Effector memory CD8-positive, alpha-beta T cell (primary cell): ENCODE measurements at regions not wholly inside any gene's neighbourhood (a gene's known extent, or its start where the extent isn't known, plus 50 kb on each side); places are given as distances from the start of the nearest gene placed in this dataset.

Experiments used
- ATAC-seq: fragments of 150-1000 bp; cut with Tn5 transposase; replicated peaks from 2 replicates; pipeline ENCODE4 v1.10.0; 2021; ENCODE audit warnings: mild to moderate bottlenecking, moderate library complexity
- DNase-seq, 3 experiments: peaks; one replicate each; pipeline ENCODE4 v3.0.0; 2021
- H3K27ac Mint-ChIP-seq, 2 donors: one replicate each; pipeline ENCODE4 v1.8.0; 2022; ENCODE audit warnings: mild to moderate bottlenecking in 2 of 2, mixed read lengths in 2 of 2, moderate library complexity in 2 of 2
- H3K27me3 Mint-ChIP-seq, 2 donors: one replicate each; pipeline ENCODE4 v1.8.0; 2022; ENCODE audit warnings: mixed read lengths in 2 of 2
- H3K36me3 Mint-ChIP-seq: one replicate; pipeline ENCODE4 v1.8.0; 2022; ENCODE audit warnings: mild to moderate bottlenecking, moderate library complexity, mixed read lengths; ENCODE audit not compliant: insufficient read depth
- H3K4me1 Mint-ChIP-seq, 2 donors: one replicate each; pipeline ENCODE4 v1.8.0; 2022; ENCODE audit warnings: low read depth in 2 of 2, mixed read lengths in 2 of 2
- H3K4me3 Mint-ChIP-seq, 2 donors: one replicate each; pipeline ENCODE4 v1.8.0; 2022; ENCODE audit warnings: mild to moderate bottlenecking in 2 of 2, mixed read lengths in 2 of 2, moderate library complexity in 2 of 2
- H3K9me3 Mint-ChIP-seq, 2 donors: one replicate each; pipeline ENCODE4 v1.8.0; 2022; ENCODE audit warnings: mixed read lengths in 2 of 2

DNA sequence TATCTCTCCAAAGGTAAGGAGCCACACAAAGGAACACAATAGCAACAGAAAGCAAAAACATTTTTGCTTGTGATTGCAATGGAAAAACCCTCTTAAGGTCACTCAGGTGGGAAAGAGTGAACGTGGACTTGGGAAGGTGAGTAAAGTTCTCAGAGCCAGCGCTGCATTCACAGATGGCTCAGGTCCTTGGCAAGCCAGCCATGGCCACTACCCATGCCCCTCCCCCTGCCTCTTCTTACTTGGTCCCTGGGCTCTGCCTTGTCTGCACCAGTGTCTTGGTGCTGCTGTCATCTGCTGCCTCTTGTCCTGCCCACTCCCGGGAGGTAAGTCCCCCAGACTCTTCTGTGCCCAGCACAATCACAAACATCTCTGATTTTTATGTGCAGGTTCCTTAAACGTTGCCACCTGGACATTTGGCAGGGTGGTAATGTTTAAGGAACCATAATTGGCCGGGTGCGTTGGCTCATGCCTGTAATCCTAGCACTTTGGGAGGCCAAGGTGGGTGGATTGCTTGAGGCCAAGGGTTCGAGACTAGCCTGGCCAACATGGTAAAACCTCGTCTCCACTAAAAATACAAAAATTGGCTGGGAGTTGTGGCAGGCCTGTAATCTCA lies 74.6 kb downstream of the FEM1C start:
- no peak overlapping the region for H3K27ac Mint-ChIP-seq
- H3K4me3 Mint-ChIP-seq, result no peak overlapping the region
- no peaks in the 10 kb centered on the region for H3K27me3 Mint-ChIP-seq
- no peaks in the 10 kb centered on the region for H3K9me3 Mint-ChIP-seq
- DNase-seq (no peak), ATAC-seq (no peak)
- H3K4me1 Mint-ChIP-seq, result no peaks in the 10 kb centered on the region
- H3K36me3 Mint-ChIP-seq, result peaks cover 3% of the 10 kb centered on the region

GRCh38 chr5:115467628-115468027 lies 76.9 kb downstream of the FEM1C start:
- Mint-ChIP-seq H3K9me3 (no peaks in the 10 kb centered on the region), H3K27me3 (peaks cover under 1 to 2% of the 10 kb centered on the region in 2 donors), H3K27ac (no peak overlapping the region), H3K4me1 (no peaks in the 10 kb centered on the region), H3K36me3 (peaks cover 2% of the 10 kb centered on the region), H3K4me3 (no peak overlapping the region)
- no peak for DNase-seq
- no peak for ATAC-seq

DNA sequence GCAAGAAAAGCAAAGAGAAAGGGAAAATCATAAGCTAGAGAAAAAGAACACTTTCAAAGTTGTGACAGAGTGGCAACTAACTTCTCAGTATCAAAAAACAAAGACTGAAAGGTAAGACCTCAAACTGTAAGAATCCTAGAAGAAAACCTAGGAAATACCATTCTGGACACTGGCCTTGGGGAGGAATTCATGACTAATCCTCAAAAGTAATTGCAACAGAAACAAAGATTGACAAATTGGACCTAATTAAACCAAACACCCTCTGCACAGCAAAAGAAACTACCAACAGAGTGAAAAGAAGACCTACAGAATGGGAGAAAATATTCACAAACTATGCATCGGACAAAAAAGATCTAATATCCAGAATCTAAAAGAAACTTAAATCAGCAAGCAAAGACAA lies 79.1 kb downstream of the FEM1C start:
- Mint-ChIP-seq H3K36me3 (no peaks in the 10 kb centered on the region), H3K9me3 (no peaks in the 10 kb centered on the region), H3K27me3 (peaks cover 15 to 16% of the 10 kb centered on the region in 2 donors), H3K4me3 (no peak overlapping the region), H3K4me1 (no peaks in the 10 kb centered on the region), H3K27ac (no peak overlapping the region)
- DNase-seq (no peak), ATAC-seq (no peak)

GRCh38 chr5:115463983-115464382 lies 80.6 kb downstream of the FEM1C start:
- no peak for ATAC-seq
- no peaks in the 10 kb centered on the region for H3K4me1 Mint-ChIP-seq
- H3K9me3 Mint-ChIP-seq, result no peaks in the 10 kb centered on the region
- H3K4me3 Mint-ChIP-seq, result no peak overlapping the region
- no peak overlapping the region for H3K27ac Mint-ChIP-seq
- peaks cover 15 to 16% of the 10 kb centered on the region in 2 donors for H3K27me3 Mint-ChIP-seq
- no peak for DNase-seq
- H3K36me3 Mint-ChIP-seq, result no peaks in the 10 kb centered on the region

DNA sequence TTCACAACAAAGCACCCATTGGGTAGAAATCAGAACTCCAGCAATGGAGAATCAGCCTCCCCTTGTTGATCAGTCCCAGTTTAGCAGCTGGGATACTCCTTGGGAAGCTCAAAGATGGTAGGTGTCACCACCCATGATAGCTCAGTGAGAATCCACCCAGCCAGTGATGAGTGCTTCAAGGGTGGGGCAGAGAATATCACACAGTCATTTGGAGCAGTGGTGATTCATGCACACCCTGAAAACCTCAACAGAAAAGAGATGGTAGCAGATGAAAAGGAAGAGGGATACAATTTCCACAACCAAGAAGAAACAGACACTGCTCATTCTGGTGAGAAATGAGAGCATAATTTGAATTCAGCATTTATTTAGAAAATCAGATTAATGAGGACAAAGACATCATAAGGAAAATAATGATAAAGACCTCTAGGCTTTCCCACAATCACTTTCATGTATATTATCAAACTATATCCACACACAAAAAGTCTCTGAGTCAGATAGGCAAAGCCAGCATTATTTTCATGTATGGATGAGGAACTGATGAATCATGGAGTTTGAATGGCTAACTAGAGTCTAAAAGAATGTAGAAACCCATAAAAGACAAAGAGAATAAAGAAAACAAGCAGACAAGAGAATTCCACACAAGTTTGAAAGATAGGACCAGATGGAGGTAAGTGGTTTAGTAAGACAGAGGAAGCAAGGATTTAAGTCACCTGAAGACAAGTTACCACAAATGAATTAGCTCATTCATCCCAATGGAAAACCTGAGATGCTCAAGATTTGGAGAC lies 82.9 kb downstream of the FEM1C start:
- no peak for ATAC-seq
- H3K4me1 Mint-ChIP-seq, result no peaks in the 10 kb centered on the region
- no peaks in the 10 kb centered on the region for H3K9me3 Mint-ChIP-seq
- H3K27ac Mint-ChIP-seq, result no peak overlapping the region
- H3K27me3 Mint-ChIP-seq, result peaks cover 15 to 16% of the 10 kb centered on the region in 2 donors
- no peaks in the 10 kb centered on the region for H3K36me3 Mint-ChIP-seq
- H3K4me3 Mint-ChIP-seq, result no peak overlapping the region
- DNase-seq, result no peak

- ATAC-seq, result no peak
These were observed 83.5 kb downstream of the FEM1C start for GRCh38 chr5:115461093-115461492.

GRCh38 chr5:115460472-115460871 lies 84.1 kb downstream of the FEM1C start:
- no peak overlapping the region for H3K4me3 Mint-ChIP-seq
- H3K36me3 Mint-ChIP-seq, result no peaks in the 10 kb centered on the region

More at GRCh38 chr5:115461093-115461492, 83.5 kb downstream of the FEM1C start:
- Mint-ChIP-seq H3K27me3 (peaks cover 15 to 16% of the 10 kb centered on the region in 2 donors), H3K9me3 (no peaks in the 10 kb centered on the region), H3K27ac (no peak overlapping the region), H3K36me3 (no peaks in the 10 kb centered on the region), H3K4me1 (no peaks in the 10 kb centered on the region), H3K4me3 (no peak overlapping the region)
- DNase-seq, result no peak

GRCh38 chr5:115459855-115460341 lies 84.7 kb downstream of the FEM1C start:
- H3K27me3 Mint-ChIP-seq, result peaks cover 15 to 16% of the 10 kb centered on the region in 2 donors
- no peak overlapping the region for H3K27ac Mint-ChIP-seq
- no peak overlapping the region for H3K4me3 Mint-ChIP-seq
- no peaks in the 10 kb centered on the region for H3K36me3 Mint-ChIP-seq
- DNase-seq, result no peak
- H3K4me1 Mint-ChIP-seq, result no peaks in the 10 kb centered on the region
- no peaks in the 10 kb centered on the region for H3K9me3 Mint-ChIP-seq
- ATAC-seq, result no peak

More at GRCh38 chr5:115460472-115460871, 84.1 kb downstream of the FEM1C start:
- Mint-ChIP-seq H3K27me3 (peaks cover 15 to 16% of the 10 kb centered on the region in 2 donors), H3K9me3 (no peaks in the 10 kb centered on the region), H3K4me1 (no peaks in the 10 kb centered on the region), H3K27ac (no peak overlapping the region)
- no peak for ATAC-seq
- DNase-seq, result no peak

DNA sequence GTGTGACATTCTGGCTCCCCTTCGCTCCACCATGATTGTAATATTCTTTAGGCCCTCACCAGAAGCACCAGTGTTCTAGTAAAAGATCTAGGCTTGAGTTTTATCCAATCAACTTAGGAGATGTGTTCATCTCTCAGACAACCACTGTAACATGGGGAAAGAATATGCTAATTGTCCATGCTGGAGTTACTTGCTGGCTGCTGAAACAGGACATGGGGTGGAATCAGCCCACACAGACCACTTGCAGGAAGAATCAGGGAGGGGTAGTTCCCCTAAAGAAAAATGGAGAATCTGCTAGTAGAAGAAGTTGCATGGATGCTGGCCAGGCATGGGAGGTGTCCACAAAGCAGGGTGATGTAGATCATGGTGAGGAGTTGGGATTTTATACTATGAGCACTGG lies 86.2 kb downstream of the FEM1C start:
- no peak for DNase-seq
- Mint-ChIP-seq H3K9me3 (no peaks in the 10 kb centered on the region), H3K4me3 (no peak overlapping the region), H3K27ac (no peak overlapping the region), H3K36me3 (no peaks in the 10 kb centered on the region), H3K27me3 (peaks cover 15 to 16% of the 10 kb centered on the region in 2 donors), H3K4me1 (no peaks in the 10 kb centered on the region)
- no peak for ATAC-seq

GRCh38 chr5:115458003-115458409 lies 86.6 kb downstream of the FEM1C start:
- H3K36me3 Mint-ChIP-seq, result no peaks in the 10 kb centered on the region
- H3K4me1 Mint-ChIP-seq, result no peaks in the 10 kb centered on the region
- peaks cover 15 to 16% of the 10 kb centered on the region in 2 donors for H3K27me3 Mint-ChIP-seq
- no peak overlapping the region for H3K27ac Mint-ChIP-seq
- DNase-seq, result no peak
- no peaks in the 10 kb centered on the region for H3K9me3 Mint-ChIP-seq
- ATAC-seq, result no peak
- H3K4me3 Mint-ChIP-seq, result no peak overlapping the region

GRCh38 chr5:115457571-115457970 lies 87.0 kb downstream of the FEM1C start:
- H3K27me3 Mint-ChIP-seq, result peaks cover 13 to 15% of the 10 kb centered on the region in 2 donors
- no peaks in the 10 kb centered on the region for H3K36me3 Mint-ChIP-seq
- DNase-seq (no peak), ATAC-seq (no peak)
- H3K9me3 Mint-ChIP-seq, result no peaks in the 10 kb centered on the region
- no peaks in the 10 kb centered on the region for H3K4me1 Mint-ChIP-seq
- H3K4me3 Mint-ChIP-seq, result no peak overlapping the region
- no peak overlapping the region for H3K27ac Mint-ChIP-seq

GRCh38 chr5:115456539-115457040 lies 88.0 kb downstream of the FEM1C start:
- Mint-ChIP-seq H3K4me3 (no peak overlapping the region), H3K36me3 (no peaks in the 10 kb centered on the region), H3K9me3 (no peaks in the 10 kb centered on the region), H3K4me1 (no peaks in the 10 kb centered on the region), H3K27me3 (peaks cover 4 to 5% of the 10 kb centered on the region in 2 donors), H3K27ac (no peak overlapping the region)
- DNase-seq, result no peak
- no peak for ATAC-seq

- Mint-ChIP-seq H3K4me3 (no peak overlapping the region), H3K36me3 (no peaks in the 10 kb centered on the region), H3K27me3 (peaks cover 0 to under 1% of the 10 kb centered on the region in 2 donors), H3K27ac (no peak overlapping the region), H3K4me1 (no peaks in the 10 kb centered on the region), H3K9me3 (no peaks in the 10 kb centered on the region)
- DNase-seq (no peak), ATAC-seq (no peak)
These were observed 88.5 kb downstream of the FEM1C start for GRCh38 chr5:115456056-115456455.

DNA sequence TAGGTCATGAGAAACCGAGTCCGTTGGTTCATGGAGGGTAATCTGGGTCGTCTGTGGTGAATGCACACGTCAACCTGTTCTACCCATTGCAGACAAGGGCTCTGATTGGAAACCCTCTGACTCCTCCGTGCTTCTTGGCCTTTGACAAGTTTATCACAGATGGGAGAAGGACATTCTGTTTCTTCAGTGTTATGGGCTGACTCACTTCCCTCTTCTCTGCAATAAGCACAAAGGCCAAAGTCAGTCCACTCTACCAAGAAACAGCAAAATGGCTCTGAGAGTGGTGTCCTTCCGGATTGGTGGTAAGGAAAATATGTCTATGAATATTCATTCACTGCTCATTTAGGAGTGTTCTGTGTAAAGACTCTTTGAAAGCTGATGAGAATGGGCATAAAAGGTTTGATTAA lies 89.3 kb downstream of the FEM1C start:
- Mint-ChIP-seq H3K27ac (no peak overlapping the region), H3K9me3 (no peaks in the 10 kb centered on the region), H3K27me3 (no peaks in the 10 kb centered on the region), H3K4me3 (no peak overlapping the region), H3K36me3 (no peaks in the 10 kb centered on the region), H3K4me1 (no peaks in the 10 kb centered on the region)
- DNase-seq, result no peak
- ATAC-seq, result peak; percentile 17
